DOHH2 (cell line): ENCODE measurements at regions not wholly inside any gene's neighbourhood (a gene's known extent, or its start where the extent isn't known, plus 50 kb on each side); places are given as distances from the start of the nearest gene placed in this dataset.

Source experiments
- EZH2phosphoT487 ChIP-seq: fragments of 200-600 bp; sonication (generic); IDR thresholded peaks from 2 replicates; pipeline ENCODE4 v1.6.1; 2017; ENCODE audit warnings: borderline replicate concordance, mild to moderate bottlenecking, antibody characterized with exemption, low read length, moderate library complexity, mixed read lengths
- TF ChIP-seq, protein P1 (sequence below): fragments of 200-600 bp; sonication (generic); IDR thresholded peaks from one replicate; pipeline ENCODE4 v1.5.1; 2014; ENCODE audit warnings: antibody characterized with exemption, mild to moderate bottlenecking, low read depth, low read length; ENCODE audit not compliant: poor library complexity, severe bottlenecking

DNA sequence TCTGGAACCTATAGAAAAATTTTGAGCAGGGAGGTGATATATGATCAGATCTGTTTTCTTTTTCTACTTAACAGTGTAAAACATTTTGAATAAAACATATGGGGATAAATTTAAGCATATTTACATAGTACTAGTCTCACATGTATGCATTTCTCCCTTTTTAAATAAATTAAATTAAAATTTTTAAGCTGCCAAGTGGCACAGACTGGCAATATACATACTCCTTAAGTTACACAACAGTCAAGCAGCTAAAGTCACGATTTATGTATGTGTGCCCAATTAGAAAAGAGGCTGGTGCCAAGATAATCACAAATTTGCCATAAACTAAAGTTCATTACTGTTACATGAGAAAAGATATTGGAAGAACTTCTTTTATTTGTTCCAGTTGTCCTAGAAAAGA, 532.0 kb downstream of the RWDD3 start:
- TF ChIP-seq, protein P1, sequence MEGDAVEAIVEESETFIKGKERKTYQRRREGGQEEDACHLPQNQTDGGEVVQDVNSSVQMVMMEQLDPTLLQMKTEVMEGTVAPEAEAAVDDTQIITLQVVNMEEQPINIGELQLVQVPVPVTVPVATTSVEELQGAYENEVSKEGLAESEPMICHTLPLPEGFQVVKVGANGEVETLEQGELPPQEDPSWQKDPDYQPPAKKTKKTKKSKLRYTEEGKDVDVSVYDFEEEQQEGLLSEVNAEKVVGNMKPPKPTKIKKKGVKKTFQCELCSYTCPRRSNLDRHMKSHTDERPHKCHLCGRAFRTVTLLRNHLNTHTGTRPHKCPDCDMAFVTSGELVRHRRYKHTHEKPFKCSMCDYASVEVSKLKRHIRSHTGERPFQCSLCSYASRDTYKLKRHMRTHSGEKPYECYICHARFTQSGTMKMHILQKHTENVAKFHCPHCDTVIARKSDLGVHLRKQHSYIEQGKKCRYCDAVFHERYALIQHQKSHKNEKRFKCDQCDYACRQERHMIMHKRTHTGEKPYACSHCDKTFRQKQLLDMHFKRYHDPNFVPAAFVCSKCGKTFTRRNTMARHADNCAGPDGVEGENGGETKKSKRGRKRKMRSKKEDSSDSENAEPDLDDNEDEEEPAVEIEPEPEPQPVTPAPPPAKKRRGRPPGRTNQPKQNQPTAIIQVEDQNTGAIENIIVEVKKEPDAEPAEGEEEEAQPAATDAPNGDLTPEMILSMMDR = no peak
- TF ChIP-seq EZH2phosphoT487 = no peak
